Stimulated activated CD4-positive, alpha-beta T cell treated with anti-CD3 and anti-CD28 coated beads, Interleukin-15, amount 100 ng/mL, for 24 hours (primary cell): ENCODE measurements at regions not wholly inside any gene's neighbourhood (a gene's known extent, or its start where the extent isn't known, plus 50 kb on each side); places are given as distances from the start of the nearest gene placed in this dataset.
"Not testable (repeated sequence)": the region's sequence is repeated elsewhere in the genome, so short reads cannot be mapped to it uniquely, and the experiment has no call there.

Source experiments
- DNase-seq: peaks from one replicate; pipeline ENCODE4 v3.0.0-alpha.2; 2020

DNA sequence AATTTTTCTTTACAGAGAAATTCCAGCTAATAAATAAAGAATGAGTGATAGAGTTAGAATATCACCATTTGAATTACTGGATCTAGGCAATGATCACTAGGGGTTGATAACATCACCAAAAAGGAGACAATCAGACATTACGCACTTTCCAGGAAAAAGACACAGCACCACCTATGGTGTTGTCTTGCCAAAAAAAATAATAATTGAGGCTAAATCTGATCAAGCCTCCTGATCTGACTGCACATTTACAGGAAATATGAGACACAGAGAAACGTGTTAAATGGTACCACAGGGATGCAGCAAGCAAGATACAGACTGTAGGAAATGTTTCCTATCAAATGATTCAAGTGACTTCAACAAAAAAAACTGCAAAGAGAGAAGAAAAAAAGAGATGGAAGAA lies 92.8 kb downstream of the EOMES start:
- no peak for DNase-seq

GRCh38 chr3:27628026-27628750 lies 93.9 kb downstream of the EOMES start:
- DNase-seq, result no peak

DNA sequence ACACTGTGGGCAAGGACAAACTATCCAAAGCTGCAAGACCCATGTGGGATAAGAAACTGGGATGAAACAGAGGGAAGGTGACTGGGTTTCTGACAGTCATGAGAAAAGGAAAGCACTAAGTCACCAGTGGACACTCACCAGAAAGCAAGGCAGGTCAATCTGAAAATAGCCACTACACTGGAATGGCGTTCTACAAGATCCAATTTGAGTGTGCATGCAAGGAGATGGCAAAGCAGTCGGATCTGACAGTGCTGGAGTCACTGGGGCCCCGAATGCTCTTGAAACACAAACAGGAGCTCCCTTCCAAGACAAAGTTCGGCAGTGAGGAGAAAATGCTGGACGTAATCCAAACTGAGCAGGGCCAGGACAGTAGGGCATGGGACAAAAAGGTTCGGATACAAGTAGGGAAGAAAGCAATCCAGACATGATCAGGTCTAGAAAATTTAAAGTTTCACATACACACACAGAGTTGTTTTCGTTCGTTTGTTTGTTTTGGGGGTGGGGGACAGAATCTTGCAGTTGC lies 95.5 kb downstream of the EOMES start:
- no peak for DNase-seq

DNA sequence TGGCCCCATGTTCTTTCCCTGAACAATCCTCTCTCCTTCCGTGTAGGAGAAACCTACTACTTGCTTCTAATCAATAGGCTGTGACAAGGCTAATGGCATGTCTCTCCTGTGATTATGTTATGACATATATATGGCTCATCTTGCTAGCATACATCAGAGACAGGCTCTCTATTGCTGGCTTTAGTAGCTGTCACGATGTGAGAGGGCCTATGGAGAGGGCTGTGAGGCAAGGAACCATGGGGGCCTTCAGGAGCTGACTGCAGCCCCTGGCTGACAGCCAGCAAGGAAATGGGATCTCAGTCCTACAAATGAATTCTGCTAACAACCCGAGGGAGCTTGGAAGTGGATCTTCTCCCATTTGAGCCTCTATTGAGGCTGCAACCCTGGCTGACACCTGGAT lies 96.3 kb downstream of the EOMES start:
- DNase-seq, result no peak

DNA sequence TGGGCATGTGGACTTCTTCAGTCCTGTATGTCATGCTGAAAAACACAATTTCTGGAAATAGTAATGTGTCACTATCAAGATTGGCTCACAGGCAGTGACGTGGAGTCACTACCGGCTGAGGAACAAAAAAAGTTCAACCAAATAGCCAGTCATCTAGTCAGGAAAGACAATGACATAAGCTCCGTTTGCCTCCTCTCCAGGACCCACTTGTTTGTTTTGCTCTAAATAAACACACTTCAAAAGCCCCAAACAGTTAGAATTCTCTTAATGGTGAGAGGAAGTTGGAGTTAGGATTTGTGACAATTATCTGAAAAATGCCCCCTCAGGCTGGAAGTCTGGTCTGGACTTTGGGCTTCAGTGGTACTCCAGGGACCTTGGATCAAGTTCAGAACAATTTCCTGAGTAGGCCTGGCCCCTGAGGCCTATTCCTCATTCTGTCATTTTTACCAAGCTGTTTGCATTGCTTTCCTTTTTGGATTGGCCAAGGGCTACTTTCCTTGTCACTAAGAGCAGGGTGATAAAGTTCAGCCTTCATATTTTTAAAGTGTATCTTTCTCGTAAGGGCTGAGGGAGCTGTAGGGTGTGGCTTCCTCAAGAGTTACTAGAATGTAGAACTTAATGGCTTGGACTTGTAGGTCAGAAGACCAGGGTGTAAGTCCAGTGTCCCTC lies 98.9 kb downstream of the EOMES start:
- DNase-seq, result no peak

DNA sequence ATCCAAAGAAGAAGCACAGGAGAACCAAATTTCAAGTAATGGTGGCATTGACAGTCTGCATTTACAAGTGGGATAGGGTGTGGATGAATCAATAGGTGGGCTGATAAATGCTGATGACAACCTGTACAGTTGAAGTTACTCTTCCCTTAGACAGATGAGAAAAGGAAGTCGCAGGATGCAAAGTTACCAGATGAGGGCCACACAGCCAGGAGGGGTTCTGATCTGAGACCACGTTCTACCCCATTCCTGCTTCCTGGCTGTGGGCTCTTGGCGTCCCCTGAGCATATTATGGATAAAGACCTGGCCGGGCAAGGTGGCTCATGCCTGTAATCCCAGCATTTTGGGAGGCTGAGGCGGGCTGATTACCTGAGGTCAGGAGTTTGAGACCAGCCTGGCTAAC lies 104.6 kb downstream of the EOMES start:
- no peak for DNase-seq

GRCh38 chr3:27616031-27616430 lies 106.1 kb downstream of the EOMES start:
- DNase-seq, result no peak

DNA sequence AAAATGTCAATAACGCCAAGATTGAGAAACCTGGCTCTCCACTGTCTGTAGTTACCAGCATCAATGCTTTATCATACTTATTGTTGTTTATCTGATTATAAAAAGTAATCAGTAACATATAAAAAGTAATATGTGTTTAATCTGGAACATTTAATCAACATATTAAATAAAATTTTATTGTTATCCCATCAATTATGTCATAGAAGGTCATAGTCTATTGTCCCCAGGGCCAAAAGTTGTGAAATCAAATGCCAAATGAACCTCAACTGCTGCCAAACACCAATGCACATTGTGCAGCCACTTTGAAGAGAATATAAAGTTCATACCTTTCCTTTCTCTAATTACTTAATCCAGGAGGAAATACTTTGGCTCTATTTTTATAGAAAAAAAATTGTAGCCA lies 106.6 kb downstream of the EOMES start:
- DNase-seq, result no peak

DNA sequence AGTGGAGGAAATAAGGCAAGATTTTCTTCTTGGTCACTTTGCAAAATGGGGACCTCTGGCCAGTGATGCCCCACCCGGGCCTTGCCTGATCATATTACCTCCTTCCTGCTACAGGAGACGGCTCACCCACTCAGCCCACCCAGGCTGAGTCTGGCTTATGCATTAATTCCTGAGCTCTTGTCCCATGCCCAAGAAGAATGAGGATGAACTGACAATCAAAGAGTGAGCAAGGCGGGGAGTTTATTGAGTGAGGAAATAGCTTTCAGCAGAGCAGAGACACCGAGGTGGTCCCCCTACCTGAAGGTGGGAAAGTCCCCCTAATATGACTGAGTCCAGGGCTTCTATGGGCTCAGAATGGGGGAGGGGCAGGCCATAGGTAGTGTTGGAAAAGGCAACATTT lies 107.5 kb downstream of the EOMES start:
- no peak for DNase-seq

DNA sequence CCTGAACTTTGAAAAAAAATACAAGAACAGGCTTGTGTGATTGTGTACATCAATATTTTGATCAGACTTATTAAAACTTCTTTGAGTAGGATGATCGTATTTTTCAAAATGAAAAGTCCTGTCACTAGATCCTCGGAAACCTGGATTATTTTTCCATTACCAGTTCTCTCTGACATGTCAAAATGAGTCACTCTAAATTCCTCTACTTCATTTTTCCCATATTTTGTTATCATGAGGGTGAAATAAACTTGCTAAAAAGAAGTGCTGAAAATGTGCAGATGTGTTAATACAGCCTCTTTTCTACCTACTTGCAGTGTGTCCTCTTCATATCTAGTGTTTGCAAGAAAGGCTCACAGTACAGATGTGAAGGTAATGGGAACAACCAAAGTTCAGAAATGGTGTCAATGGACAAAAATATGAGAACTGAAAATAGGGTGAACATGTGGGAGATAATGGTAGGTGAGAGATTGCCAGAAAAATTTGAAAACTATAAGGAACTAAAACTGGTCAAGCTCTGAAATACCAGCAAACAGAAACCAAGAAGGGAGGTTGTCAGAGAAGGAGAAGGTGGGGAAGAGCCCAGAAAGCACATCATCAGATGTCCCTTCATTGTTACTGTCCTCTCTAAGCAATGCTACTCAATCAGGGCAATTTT lies 108.2 kb downstream of the EOMES start:
- DNase-seq, result no peak

DNA sequence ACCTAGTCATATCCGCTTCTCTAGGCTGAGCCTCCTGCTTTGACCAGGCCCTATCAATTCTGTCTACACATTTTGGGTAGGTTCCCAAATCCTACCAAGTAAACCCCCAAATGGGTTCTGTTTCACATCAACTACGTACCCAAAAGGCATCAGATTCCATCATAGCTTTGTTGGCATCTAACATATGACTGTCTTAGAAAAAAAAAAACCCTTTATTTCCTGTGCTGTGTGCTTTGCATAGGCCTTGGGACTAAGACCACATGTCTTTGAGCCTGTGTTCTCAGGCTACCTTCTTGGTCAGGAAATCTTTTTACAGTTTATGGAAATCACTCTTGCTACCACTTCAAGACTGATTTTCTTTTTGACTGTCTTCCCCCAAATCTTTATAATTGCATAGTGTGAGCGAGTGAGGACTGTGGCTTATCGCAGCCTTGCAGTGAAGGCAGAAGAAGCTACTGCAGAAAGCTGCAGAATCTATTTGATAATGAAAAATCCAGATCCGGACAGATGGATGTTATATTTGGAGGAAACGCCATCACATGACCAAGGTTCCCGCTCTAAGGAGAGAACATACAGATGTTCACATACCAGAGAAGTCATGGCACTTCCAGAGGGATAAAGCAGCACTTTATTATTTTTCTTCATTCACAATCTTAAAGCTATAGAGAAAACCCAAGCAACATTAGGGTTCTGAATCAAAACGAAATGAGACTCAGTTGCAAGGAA lies 111.2 kb downstream of the EOMES start:
- no peak for DNase-seq

- DNase-seq, result no peak
Observed at GRCh38 chr3:27607370-27607769, 114.8 kb downstream of the EOMES start.

DNA sequence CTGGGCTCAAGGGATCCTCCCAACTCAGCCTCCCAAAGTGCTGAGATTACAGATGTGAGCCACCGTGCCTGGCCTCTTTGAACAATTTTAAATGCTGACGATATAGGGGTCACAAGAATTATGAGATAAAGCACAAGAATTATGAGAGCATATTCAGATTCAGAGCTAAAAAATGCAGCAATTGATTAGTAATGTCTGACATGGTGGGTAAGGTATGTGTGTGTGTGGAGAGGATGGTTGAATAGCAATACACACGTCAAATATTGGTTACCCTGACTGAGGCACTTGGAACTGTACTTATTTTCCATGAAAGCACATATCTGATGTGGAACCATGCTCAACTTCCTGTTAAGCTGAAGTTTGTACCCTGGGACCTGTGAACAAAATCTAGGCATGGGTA lies 115.6 kb downstream of the EOMES start:
- no peak for DNase-seq

DNA sequence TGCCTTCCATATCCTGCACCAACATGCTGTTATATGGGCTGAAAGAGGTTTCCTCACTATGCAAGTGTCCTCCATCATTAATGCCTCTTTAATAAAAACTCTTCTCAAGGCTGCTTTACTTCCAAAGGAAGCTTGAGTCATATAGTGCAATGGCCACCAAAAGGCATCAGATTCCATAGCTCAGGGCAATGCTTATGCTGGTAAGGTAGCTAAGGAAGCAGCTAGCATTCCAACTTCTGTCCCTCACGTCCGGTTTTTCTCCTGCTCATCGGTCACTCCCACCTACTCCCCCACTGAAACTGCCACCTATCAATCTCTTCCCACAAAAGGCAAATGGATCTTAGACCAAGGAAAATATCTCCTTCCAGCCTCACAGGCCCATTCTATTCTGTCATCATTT lies 117.1 kb upstream of the SLC4A7 start:
- DNase-seq, result not testable (repeated sequence)

DNA sequence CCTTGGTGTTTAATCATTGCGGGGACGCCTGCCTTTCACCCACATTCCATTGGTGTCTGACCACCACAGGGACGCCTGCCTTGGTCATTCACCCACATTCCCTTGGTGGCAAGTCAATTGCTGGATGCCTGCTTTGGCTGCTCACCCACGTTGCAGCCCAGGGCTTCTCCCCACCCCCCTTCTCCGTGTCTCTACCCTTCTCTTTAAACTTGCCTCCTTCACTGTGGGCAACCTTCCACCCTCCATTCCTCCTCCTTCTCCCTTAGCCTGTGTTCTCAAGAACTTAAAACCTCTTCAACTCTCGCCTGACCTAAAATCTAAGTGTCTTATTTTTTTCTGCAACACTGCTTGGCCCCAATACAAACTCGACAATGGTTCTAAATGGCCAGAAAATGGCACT lies 115.6 kb upstream of the SLC4A7 start:
- not testable (repeated sequence) for DNase-seq

GRCh38 chr3:27596921-27597320 lies 112.7 kb upstream of the SLC4A7 start:
- no peak for DNase-seq

GRCh38 chr3:27596334-27596841 lies 112.2 kb upstream of the SLC4A7 start:
- no peak for DNase-seq

GRCh38 chr3:27594096-27594690 lies 110.0 kb upstream of the SLC4A7 start:
- DNase-seq, result no peak

DNA sequence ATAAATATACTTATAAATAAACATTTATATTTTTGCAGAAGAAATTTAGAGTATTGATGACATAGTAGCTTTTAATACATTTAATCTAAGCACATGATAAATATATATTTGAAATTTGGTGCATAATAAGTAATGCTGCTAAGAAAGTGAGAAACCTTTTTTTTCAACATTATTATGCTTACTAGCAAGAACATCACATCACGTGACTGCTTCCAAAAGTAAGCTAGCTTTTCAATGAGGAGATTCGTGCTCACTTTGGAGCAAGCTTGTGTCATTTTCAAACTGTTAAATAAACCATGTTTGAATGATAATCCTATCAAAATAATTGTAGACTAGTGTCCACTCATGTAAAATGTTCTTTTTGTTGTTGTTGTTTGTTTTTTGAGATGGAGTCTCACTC lies 109.0 kb upstream of the SLC4A7 start:
- DNase-seq, result no peak

DNA sequence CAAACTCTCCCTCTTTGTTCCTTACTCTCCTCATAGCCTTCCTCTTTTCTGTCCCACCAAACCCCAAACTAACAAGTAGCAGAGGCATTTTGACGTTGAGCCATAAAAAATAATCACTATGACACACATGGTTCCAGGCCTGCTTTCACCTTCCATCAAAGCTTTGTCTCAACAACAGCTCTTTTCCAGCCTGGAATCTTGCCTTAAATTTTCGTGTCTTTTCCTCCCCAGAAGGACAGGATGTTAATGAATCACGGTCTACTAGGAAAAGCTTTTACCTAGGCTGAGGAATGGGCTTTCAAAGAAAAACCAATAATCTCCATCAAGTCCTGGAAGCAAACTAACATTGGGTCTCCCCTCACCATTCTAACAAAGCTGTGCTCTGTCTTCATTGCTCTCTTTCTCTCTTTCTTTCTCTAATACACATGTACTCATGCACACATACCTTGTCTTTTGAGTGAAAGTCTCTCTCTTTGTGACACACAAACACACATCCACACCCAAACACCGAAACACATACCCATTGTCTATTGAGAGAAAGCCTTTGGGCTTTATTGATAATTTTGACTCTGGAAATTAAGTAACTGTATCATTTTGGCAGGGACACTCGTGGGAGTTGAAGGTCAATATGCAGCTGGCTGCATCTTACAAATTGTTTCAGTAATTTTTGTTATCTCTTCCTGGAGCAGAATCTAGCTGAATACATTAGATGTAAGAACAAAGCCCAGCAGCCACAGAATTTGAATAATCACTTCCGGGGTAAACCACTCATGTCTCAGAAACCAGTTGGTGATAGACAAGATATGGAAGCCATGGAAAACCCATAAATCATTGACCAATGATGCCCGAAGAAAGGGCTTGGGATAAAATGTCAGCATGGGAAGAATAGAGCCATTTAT lies 107.4 kb upstream of the SLC4A7 start:
- peak; percentile 31 for DNase-seq

DNA sequence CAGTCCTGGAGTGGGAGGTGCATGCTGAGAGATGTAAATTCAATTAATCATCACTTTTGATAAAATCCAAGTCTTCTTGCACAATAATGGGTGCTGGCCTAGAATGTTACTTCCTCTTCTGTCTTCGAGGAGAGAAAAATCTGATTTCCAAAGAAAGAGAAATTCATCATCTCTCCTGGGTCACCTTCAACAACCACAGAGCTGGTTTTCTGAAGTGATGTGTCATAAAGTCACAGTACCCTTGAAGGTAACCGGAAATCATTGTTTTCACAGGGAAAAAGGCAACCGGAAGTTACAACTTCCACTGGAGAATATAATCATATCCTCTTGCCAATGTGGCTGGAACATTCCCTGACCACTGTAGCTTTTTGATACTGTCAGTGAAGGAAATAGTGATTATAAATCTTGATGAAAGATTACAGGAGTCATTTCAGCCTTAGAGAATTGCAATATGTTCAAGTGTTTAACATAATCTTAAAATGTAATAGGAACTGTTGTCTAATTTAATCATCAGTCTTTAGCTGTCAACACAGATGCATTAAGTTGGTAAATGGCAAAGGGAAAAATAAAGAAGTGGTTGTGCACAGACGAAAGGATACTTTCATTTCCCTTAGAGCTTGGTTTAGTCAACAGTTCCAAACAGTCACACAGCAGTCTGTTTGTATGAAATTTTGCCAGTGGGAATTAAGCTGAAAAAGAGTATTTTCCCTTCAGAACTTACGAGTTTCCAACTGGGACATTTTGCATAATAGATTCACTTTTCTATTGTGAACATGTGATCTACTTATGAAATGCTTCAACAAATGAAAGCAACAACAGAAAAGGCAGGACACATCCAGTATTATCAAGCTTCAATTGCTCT lies 106.5 kb upstream of the SLC4A7 start:
- peak; percentile 20 for DNase-seq
